Lower leg skin (tissue), 4 donors: ENCODE measurements at regions not wholly inside any gene's neighbourhood (a gene's known extent, or its start where the extent isn't known, plus 50 kb on each side); places are given as distances from the start of the nearest gene placed in this dataset.

Experiments
- DNase-seq, 2 donors: peaks; one replicate each; pipeline ENCODE4 v3.0.0-alpha.2; 2019; ENCODE audit warnings: low spot score in 2 of 2
- H3K4me3 ChIP-seq: fragments of 200-600 bp; sonication (generic); 2 replicates; pipeline ENCODE4 v1.5.1; 2017; ENCODE audit warnings: mild to moderate bottlenecking, low read depth; ENCODE audit not compliant: poor library complexity, severe bottlenecking
- POLR2A ChIP-seq, 2 donors: fragments of 450-650 bp; IDR thresholded peaks; one replicate each; pipeline ENCODE4 v1.6.1; 2016 to 2017; ENCODE audit warnings: antibody characterized with exemption in 2 of 2, mild to moderate bottlenecking in 1 of 2, moderate library complexity in 1 of 2
- WGBS, 2 donors: methylation state at CpG; one replicate each; pipeline ENCODE4 v1.1.5; 2018; 5-methylcytosine and 5-hydroxymethylcytosine counted together
- intact Hi-C: fragments of 100-400 bp; cut with DNase I; formaldehyde crosslinking; loops from one replicate; pipeline ENCODE4 v1.15.0; 2023; ENCODE audit warnings: low total_unique reads
- TF ChIP-seq, protein P1 (sequence below), 3 donors: fragments of 450-650 bp; IDR thresholded peaks; one replicate each; pipeline ENCODE4 v1.5.1; 2016; ENCODE audit warnings: antibody characterized with exemption in 3 of 3, mild to moderate bottlenecking in 3 of 3, moderate library complexity in 2 of 3

DNA sequence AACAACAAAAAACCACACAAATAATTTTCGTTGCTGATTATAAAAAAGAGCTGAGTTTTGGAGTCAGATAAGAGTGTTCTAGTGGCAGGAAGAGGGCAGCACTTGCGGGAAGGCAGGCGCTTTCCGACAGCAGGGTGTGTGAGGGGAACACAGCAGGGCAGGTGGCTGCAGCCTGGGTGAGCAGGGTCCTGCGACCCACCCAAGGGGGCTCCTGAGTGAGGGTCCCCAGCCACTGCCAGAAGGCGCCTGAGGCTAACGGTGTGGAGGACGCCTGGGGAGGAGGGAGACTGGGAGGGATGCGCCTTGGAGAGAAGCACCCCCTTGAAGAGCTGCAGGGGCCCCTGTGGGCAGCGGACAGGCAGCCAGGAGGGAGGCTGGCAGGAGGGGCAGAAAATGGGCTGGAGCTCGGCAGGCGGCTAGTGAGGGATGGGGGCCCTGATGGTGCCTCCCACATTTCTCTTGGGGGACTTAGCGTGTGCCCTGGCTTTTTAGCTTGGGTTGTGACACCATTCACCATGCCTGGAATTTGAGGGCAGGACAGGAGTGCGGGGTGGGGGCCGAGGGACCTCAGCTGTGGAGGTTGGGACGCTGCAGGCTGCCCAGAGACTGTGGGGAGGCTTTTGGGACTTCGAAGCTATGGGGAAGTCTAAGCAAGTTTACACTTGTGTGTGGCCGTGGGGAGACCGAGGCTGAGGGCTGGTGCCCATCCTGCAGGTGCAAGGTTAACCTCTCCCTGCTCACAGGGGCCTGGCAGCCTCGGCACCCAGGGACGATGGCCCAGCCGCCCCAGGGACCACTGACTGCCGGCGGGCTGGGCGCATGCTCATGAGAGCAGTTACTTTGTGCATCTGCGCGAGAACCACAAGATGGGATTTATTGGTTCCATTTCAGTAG, 111.4 kb downstream of the SIK1 start:
- intact Hi-C loops, result no loop called here
- whole genome bisulfite sequencing, 2 donors, result 78 to 83% methylated on average over 27 of the region's 27 CpGs
- no peak for DNase-seq

DNA sequence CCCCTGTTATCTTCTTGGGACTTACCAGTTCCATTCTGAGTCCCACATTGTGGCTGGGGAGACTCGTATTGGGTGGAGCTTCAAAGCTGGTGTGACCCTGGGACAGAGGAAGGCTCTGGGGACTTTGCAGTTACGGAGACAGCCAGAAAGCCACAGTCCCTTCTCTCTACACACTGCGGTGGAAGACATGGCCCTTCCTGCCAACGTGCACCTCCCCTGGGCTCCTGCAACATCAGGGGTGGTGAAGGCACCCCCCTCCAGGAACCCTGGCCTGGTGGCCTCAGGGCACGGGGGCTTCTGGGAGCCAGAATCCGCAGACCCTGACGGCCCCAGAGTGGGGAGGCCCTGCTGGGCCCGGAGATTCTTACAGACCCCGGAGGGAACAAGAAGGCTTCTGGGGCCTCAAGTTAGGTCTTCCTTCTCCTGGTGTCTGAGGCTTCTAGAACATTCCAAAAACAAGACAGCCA, 113.0 kb downstream of the SIK1 start:
- intact Hi-C loops, result no loop called here
- 78 to 91% methylated on average over 3 to 9 of the region's 9 CpGs for WGBS, 2 donors
- H3K4me3 ChIP-seq, result no peak overlapping the region
- TF ChIP-seq POLR2A (IDR thresholded peaks at IDR 0.05), result no peak
- TF ChIP-seq, protein P1, sequence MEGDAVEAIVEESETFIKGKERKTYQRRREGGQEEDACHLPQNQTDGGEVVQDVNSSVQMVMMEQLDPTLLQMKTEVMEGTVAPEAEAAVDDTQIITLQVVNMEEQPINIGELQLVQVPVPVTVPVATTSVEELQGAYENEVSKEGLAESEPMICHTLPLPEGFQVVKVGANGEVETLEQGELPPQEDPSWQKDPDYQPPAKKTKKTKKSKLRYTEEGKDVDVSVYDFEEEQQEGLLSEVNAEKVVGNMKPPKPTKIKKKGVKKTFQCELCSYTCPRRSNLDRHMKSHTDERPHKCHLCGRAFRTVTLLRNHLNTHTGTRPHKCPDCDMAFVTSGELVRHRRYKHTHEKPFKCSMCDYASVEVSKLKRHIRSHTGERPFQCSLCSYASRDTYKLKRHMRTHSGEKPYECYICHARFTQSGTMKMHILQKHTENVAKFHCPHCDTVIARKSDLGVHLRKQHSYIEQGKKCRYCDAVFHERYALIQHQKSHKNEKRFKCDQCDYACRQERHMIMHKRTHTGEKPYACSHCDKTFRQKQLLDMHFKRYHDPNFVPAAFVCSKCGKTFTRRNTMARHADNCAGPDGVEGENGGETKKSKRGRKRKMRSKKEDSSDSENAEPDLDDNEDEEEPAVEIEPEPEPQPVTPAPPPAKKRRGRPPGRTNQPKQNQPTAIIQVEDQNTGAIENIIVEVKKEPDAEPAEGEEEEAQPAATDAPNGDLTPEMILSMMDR (IDR thresholded peaks at IDR 0.05), result no peak
- no peak for DNase-seq

More for the DNA sequence above, 111.4 kb downstream of the SIK1 start:
- no peak overlapping the region for H3K4me3 ChIP-seq
- TF ChIP-seq POLR2A (IDR thresholded peaks at IDR 0.05), result no peak
- TF ChIP-seq, protein P1 (IDR thresholded peaks at IDR 0.05), result no peak

DNA sequence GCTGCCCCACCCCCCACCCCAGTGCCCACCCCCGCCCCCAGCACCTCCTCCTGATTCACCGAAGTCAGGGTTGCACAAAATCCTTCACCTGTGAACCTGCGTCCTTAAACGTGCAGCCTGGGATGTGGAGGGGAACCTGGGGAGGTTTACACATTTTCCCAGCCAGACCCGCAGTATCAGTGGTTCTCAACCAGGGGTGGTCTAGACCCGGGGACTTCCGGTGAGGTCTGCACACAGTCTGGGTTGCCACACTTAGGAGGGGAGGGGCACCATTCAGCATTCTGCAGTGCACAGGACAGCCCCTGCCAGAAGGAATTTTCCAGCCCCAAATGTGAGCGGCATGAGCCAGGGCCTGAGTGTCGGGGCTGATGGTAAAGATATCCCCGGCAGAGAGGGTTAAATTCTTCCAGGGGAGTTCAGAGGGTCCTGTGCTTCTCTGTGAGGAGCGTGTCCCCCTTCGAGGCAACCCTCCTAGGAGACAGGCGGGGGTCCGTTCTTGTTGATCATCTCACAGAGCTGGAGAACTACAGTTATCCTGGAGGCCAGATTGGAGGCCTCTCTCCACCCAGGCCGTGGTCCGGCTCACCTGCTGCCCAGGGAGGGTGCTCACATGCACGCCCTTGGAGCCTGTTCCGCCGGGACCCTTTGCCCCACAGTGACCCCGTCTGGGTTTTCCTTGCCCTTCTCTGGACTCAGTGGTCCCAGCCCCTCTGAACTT, 113.6 kb downstream of the SIK1 start:
- no peak overlapping the region for H3K4me3 ChIP-seq
- no peak for DNase-seq
- TF ChIP-seq POLR2A (IDR thresholded peaks at IDR 0.05), result no peak
- TF ChIP-seq, protein P1 (IDR thresholded peaks at IDR 0.05), result no peak
- 79 to 80% methylated on average over 17 to 19 of the region's 20 CpGs for WGBS, 2 donors
- intact Hi-C loops, result no loop called here

DNA sequence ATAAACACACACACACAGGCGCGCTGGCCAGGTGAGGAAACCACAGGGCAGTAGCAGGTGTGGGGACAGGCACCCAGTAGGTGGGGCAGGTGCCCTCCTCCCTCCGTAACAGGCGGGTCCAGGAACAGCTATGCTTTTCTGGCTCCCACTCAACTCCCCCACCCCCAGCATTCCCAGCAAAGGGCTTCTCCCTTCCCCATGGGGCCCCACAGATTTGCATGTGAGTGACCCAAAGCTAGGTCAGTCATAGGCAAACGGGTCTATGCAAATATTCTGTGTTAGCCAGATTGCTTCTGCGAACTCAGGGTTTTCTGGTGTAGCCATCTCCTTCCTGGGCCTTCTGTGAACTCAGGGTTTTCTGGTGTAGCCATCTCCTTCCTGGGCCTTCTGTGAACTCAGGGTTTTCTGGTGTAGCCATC, 114.2 kb downstream of the SIK1 start:
- 58 to 72% methylated on average over 6 of the region's 6 CpGs for WGBS, 2 donors
- no peak for DNase-seq
- intact Hi-C loops, result no loop called here
- no peak overlapping the region for H3K4me3 ChIP-seq
- no peak for TF ChIP-seq POLR2A (IDR thresholded peaks at IDR 0.05)
- TF ChIP-seq, protein P1 (IDR thresholded peaks at IDR 0.05), result no peak

DNA sequence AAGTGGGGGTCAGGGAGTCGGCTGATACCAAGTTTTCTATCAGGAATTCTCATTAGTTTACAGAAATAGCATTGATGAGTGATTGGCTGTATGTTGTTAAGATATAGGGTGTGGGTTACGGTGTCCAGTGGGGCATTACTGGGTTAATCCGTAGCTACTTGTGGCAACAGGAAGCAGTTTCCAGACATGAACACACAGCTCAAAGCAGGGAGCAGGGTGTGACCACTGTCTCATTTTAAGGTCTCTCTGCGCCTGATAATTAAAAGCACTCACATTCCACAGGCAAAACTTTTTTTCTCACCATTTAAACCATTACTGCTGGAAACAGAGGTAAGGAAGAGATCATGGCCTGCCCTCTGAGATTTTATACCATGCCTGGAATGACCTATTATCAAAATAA, 114.9 kb downstream of the SIK1 start:
- WGBS, 2 donors, result 43 to 53% methylated on average over 4 of the region's 4 CpGs
- TF ChIP-seq, protein P1 (IDR thresholded peaks at IDR 0.05), result no peak
- no peak for TF ChIP-seq POLR2A (IDR thresholded peaks at IDR 0.05)
- DNase-seq, result no peak
- no peak overlapping the region for H3K4me3 ChIP-seq
- intact Hi-C loops, result no loop called here
